Adrenal gland (tissue), 9 donors: ENCODE measurements at regions not wholly inside any gene's neighbourhood (a gene's known extent, or its start where the extent isn't known, plus 50 kb on each side); places are given as distances from the start of the nearest gene placed in this dataset.

Source experiments
- DNase-seq, 7 donors: peaks; one replicate each; pipeline ENCODE4 v3.0.0-alpha.2; 2019 to 2020
- H3K27ac ChIP-seq, 5 donors: fragments of 200-600 bp; sonication (generic) in 4 of 5; 1 replicate in 3 of 5; 2 replicates in 2 of 5; pipeline versions ENCODE4 v1.5.1 to v1.8.0; 2016 to 2020; ENCODE audit warnings: mild to moderate bottlenecking in 1 of 5
- H3K27me3 ChIP-seq: fragments of 200-600 bp; 2 replicates; pipeline ENCODE4 v1.8.0; 2021
- H3K36me3 ChIP-seq, 2 donors: fragments of 200-600 bp; replicated peaks in 1 of 2; 1 replicate in 1 of 2; 2 replicates in 1 of 2; pipeline versions ENCODE4 v1.5.1 to v1.8.0; 2018 to 2022
- H3K4me1 ChIP-seq, 2 donors: fragments of 200-600 bp; replicated peaks in 1 of 2; 1 replicate in 1 of 2; 2 replicates in 1 of 2; pipeline versions ENCODE4 v1.5.1 to v1.8.0; 2018 to 2021
- H3K4me3 ChIP-seq, 4 donors: fragments of 200-600 bp; sonication (generic) in 3 of 4; one replicate each; pipeline ENCODE4 v1.5.1; 2016 to 2018
- H3K9me3 ChIP-seq, 3 donors: fragments of 200-600 bp; sonication (generic) in 1 of 3; replicated peaks in 1 of 3; 1 replicate in 2 of 3; 2 replicates in 1 of 3; pipeline versions ENCODE4 v1.5.1 to v1.8.0; 2016 to 2021
- CTCF ChIP-seq, 6 experiments: fragments of 450-650 bp in 4 of 6; fragments of 200-600 bp in 2 of 6; sonication (generic) in 1 of 6; IDR thresholded peaks; 1 replicate in 5 of 6; 2 replicates in 1 of 6; pipeline versions ENCODE4 v1.5.1 to v1.8.0; 2016 to 2021; ENCODE audit warnings: antibody characterized with exemption in 6 of 6, mild to moderate bottlenecking in 2 of 6, moderate library complexity in 1 of 6
- POLR2A ChIP-seq, 2 donors: fragments of 450-650 bp; IDR thresholded peaks; one replicate each; pipeline ENCODE4 v1.6.1; 2017; ENCODE audit warnings: antibody characterized with exemption in 2 of 2, mild to moderate bottlenecking in 2 of 2, moderate library complexity in 1 of 2
- WGBS, 4 donors: extraction: QIAGEN DNeasy Blood & Tissue Kit in 2 of 4; methylation state at CpG; one replicate each; pipeline versions ENCODE4 v1.1.5 to v1.1.7; 2013 to 2017; 5-methylcytosine and 5-hydroxymethylcytosine counted together
- intact Hi-C, 2 donors: fragments of 100-400 bp; cut with DNase I; formaldehyde crosslinking; loops; one replicate each; pipeline versions ENCODE4 v1.14.1 to v1.15.0; 2022 to 2023
- donor health status: healthy with polysubstance abuse.
- donor health status: Bipolar disorder and iron deficiency.
- donor health status: DM: yes; HTN: yes; CAD: no.
- donor health status: DM: no; HTN: no; CAD: no.
- donor health status: DM: no; HTN: no; CAD: no.

- no peaks in the 10 kb centered on the region for H3K9me3 ChIP-seq
- H3K4me1 ChIP-seq: no peaks in the 10 kb centered on the region
- no peaks in the 10 kb centered on the region for H3K36me3 ChIP-seq
- no peak overlapping the region for H3K27ac ChIP-seq
- DNase-seq: no peak
- no peaks in the 10 kb centered on the region for H3K27me3 ChIP-seq
- H3K4me3 ChIP-seq: no peak overlapping the region
- intact Hi-C loops: no loop called here
- TF ChIP-seq CTCF (IDR thresholded peaks at IDR 0.05) (no peak), POLR2A (IDR thresholded peaks at IDR 0.05) (no peak)
- 80 to 94% (median 90%) methylated on average over 2 of the region's 2 CpGs for WGBS, 4 donors
Observed at GRCh38 chr5:85929713-85930112, 688.0 kb upstream of the COX7C start.

DNA sequence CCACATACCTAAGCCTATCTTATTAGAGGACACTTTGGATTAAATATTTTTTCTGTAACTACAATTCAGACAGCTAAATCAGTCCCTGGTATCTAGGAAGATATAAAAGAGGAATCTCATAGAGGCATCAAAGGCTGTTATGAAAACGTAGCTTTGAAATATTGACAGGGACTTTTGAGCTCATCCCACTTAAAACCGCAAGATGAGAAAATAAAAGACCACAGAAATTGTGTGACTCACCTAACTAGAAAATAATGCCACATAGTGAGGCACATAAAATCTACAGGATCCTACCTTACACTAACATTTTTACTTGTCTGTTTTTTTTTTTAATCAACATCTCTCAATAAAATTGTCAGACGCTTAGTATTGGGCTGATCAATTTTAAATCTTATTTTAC lies 686.5 kb upstream of the COX7C start:
- TF ChIP-seq POLR2A (IDR thresholded peaks at IDR 0.05) (no peak), CTCF (IDR thresholded peaks at IDR 0.05) (no peak)
- intact Hi-C loops: no loop called here
- Histone ChIP-seq H3K27me3 (no peaks in the 10 kb centered on the region), H3K9me3 (no peaks in the 10 kb centered on the region), H3K36me3 (no peaks in the 10 kb centered on the region), H3K4me3 (no peak overlapping the region), H3K4me1 (no peaks in the 10 kb centered on the region), H3K27ac (no peak overlapping the region)
- WGBS, 4 donors: 62 to 68% (median 67%) methylated on average over 3 of the region's 3 CpGs
- DNase-seq: no peak

- Histone ChIP-seq H3K36me3 (no peaks in the 10 kb centered on the region), H3K27me3 (no peaks in the 10 kb centered on the region), H3K4me3 (no peak overlapping the region), H3K4me1 (no peaks in the 10 kb centered on the region), H3K9me3 (no peaks in the 10 kb centered on the region), H3K27ac (no peak overlapping the region)
- DNase-seq: no peak
- WGBS, 4 donors: 40 to 86% (median 51%) methylated on average over 3 of the region's 3 CpGs
- intact Hi-C loops: no loop called here
- TF ChIP-seq POLR2A (IDR thresholded peaks at IDR 0.05) (no peak), CTCF (IDR thresholded peaks at IDR 0.05) (no peak)
Observed at GRCh38 chr5:85938201-85938600, 679.5 kb upstream of the COX7C start.

- H3K4me3 ChIP-seq: no peak overlapping the region
- TF ChIP-seq POLR2A (IDR thresholded peaks at IDR 0.05) (no peak), CTCF (IDR thresholded peaks at IDR 0.05) (no peak)
- H3K27me3 ChIP-seq: no peaks in the 10 kb centered on the region
- H3K36me3 ChIP-seq: no peaks in the 10 kb centered on the region
- no peak overlapping the region for H3K27ac ChIP-seq
- no peaks in the 10 kb centered on the region for H3K9me3 ChIP-seq
- WGBS, 4 donors: 75 to 88% (median 79%) methylated on average over 3 of the region's 3 CpGs
- intact Hi-C loops: no loop called here
- H3K4me1 ChIP-seq: no peaks in the 10 kb centered on the region
- DNase-seq: no peak
Observed at GRCh38 chr5:85951707-85952210, 666.0 kb upstream of the COX7C start.
